Uterus (tissue), 3 donors: ENCODE measurements at regions not wholly inside any gene's neighbourhood (a gene's known extent, or its start where the extent isn't known, plus 50 kb on each side); places are given as distances from the start of the nearest gene placed in this dataset.

Source experiments
- DNase-seq, 2 donors: peaks; one replicate each; pipeline ENCODE4 v3.0.0-alpha.2; 2019 to 2020
- H3K27ac ChIP-seq, 2 donors: fragments of 200-600 bp; sonication (generic); 1 replicate in 1 of 2; 2 replicates in 1 of 2; pipeline ENCODE4 v1.5.1; 2016 to 2018
- H3K27me3 ChIP-seq, 2 donors: fragments of 200-600 bp; sonication (generic); one replicate each; pipeline ENCODE4 v1.5.1; 2018 to 2019; ENCODE audit warnings: control low read depth in 1 of 2
- H3K36me3 ChIP-seq, 2 donors: fragments of 200-600 bp; sonication (generic); one replicate each; pipeline ENCODE4 v1.5.1; 2019; ENCODE audit warnings: control low read depth in 1 of 2
- H3K4me1 ChIP-seq, 2 donors: fragments of 200-600 bp; sonication (generic); one replicate each; pipeline ENCODE4 v1.5.1; 2018 to 2019; ENCODE audit warnings: control low read depth in 1 of 2
- H3K4me3 ChIP-seq, 2 donors: fragments of 200-600 bp; sonication (generic); 1 replicate in 1 of 2; 2 replicates in 1 of 2; pipeline ENCODE4 v1.5.1; 2018 to 2019; ENCODE audit warnings: mild to moderate bottlenecking in 1 of 2
- H3K9me3 ChIP-seq, 2 donors: fragments of 200-600 bp; sonication (generic); one replicate each; pipeline ENCODE4 v1.5.1; 2019; ENCODE audit warnings: control low read depth in 1 of 2
- POLR2A ChIP-seq, 2 donors: fragments of 450-650 bp; IDR thresholded peaks; one replicate each; pipeline ENCODE4 v1.6.1; 2016; ENCODE audit warnings: antibody characterized with exemption in 2 of 2, mild to moderate bottlenecking in 1 of 2, moderate library complexity in 1 of 2
- intact Hi-C: fragments of 100-400 bp; cut with DNase I; formaldehyde crosslinking; loops from one replicate; pipeline ENCODE4 v1.15.1; 2023; ENCODE audit warnings: low total_unique reads
- TF ChIP-seq, protein P1 (sequence below), 4 experiments: fragments of 200-600 bp in 2 of 4; fragments of 450-650 bp in 2 of 4; sonication (generic) in 2 of 4; IDR thresholded peaks; one replicate each; pipeline ENCODE4 v1.5.1; 2016 to 2019; ENCODE audit warnings: antibody characterized with exemption in 4 of 4, mild to moderate bottlenecking in 2 of 4, moderate library complexity in 1 of 4
- donor health status: DM: yes; HTN: yes; CAD: no.

DNA sequence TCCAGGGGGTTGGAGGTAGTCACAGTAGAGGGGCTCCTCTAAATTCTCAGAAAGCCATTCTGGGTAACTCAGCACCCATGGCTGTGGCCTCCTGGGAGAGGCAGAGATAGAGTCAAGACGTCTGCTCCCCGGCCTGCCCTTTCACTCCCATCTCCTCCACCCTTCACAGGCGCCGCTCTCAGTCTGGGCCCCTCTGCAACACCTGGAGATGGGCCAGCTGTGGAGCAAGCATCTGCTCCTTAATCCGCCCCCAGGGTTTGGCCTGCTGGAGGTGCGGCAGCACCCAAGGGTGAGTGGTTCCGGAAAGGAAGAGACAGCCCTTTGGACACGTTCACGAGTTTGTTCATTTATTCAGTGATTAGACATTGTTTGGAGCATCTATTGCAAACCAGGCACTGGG is 271.3 kb downstream of the BMP7 start:
- Histone ChIP-seq H3K36me3 (no peaks in the 10 kb centered on the region), H3K9me3 (peaks cover 0 to 12% of the 10 kb centered on the region in 2 donors), H3K27me3 (no peaks in the 10 kb centered on the region), H3K4me1 (no peaks in the 10 kb centered on the region), H3K27ac (no peak overlapping the region), H3K4me3 (no peak overlapping the region)
- DNase-seq: no peak
- TF ChIP-seq, protein P1, sequence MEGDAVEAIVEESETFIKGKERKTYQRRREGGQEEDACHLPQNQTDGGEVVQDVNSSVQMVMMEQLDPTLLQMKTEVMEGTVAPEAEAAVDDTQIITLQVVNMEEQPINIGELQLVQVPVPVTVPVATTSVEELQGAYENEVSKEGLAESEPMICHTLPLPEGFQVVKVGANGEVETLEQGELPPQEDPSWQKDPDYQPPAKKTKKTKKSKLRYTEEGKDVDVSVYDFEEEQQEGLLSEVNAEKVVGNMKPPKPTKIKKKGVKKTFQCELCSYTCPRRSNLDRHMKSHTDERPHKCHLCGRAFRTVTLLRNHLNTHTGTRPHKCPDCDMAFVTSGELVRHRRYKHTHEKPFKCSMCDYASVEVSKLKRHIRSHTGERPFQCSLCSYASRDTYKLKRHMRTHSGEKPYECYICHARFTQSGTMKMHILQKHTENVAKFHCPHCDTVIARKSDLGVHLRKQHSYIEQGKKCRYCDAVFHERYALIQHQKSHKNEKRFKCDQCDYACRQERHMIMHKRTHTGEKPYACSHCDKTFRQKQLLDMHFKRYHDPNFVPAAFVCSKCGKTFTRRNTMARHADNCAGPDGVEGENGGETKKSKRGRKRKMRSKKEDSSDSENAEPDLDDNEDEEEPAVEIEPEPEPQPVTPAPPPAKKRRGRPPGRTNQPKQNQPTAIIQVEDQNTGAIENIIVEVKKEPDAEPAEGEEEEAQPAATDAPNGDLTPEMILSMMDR (IDR thresholded peaks at IDR 0.05): no peak
- intact Hi-C loops: no loop called here

GRCh38 chr20:56995635-56996075 is 270.8 kb downstream of the BMP7 start:
- TF ChIP-seq, protein P1 (IDR thresholded peaks at IDR 0.05): peak in 3 of 4 experiments; percentile 13 to 25 (median 18)
- TF ChIP-seq POLR2A (IDR thresholded peaks at IDR 0.05): no peak
- Histone ChIP-seq H3K27ac (no peak overlapping the region), H3K36me3 (no peaks in the 10 kb centered on the region), H3K27me3 (no peaks in the 10 kb centered on the region), H3K4me3 (no peak overlapping the region), H3K9me3 (peaks cover 0 to 12% of the 10 kb centered on the region in 2 donors), H3K4me1 (no peaks in the 10 kb centered on the region)
- intact Hi-C loops: no loop called here
- DNase-seq: no peak

GRCh38 chr20:56996533-56996932 is 269.9 kb downstream of the BMP7 start:
- Histone ChIP-seq H3K4me1 (no peaks in the 10 kb centered on the region), H3K36me3 (no peaks in the 10 kb centered on the region), H3K4me3 (no peak overlapping the region), H3K27ac (no peak overlapping the region), H3K9me3 (peaks cover 0 to 12% of the 10 kb centered on the region in 2 donors), H3K27me3 (no peaks in the 10 kb centered on the region)
- TF ChIP-seq POLR2A (IDR thresholded peaks at IDR 0.05): no peak
- TF ChIP-seq, protein P1 (IDR thresholded peaks at IDR 0.05): no peak
- intact Hi-C loops: no loop called here
- no peak for DNase-seq

- no peak for DNase-seq
- intact Hi-C loops: no loop called here
- Histone ChIP-seq H3K27me3 (no peaks in the 10 kb centered on the region), H3K9me3 (peaks cover 0 to 12% of the 10 kb centered on the region in 2 donors), H3K27ac (no peak overlapping the region), H3K36me3 (no peaks in the 10 kb centered on the region), H3K4me3 (no peak overlapping the region), H3K4me1 (no peaks in the 10 kb centered on the region)
- TF ChIP-seq POLR2A (IDR thresholded peaks at IDR 0.05): no peak
- TF ChIP-seq, protein P1 (IDR thresholded peaks at IDR 0.05): no peak
These were observed 268.0 kb downstream of the BMP7 start for GRCh38 chr20:56998438-56998837.

DNA sequence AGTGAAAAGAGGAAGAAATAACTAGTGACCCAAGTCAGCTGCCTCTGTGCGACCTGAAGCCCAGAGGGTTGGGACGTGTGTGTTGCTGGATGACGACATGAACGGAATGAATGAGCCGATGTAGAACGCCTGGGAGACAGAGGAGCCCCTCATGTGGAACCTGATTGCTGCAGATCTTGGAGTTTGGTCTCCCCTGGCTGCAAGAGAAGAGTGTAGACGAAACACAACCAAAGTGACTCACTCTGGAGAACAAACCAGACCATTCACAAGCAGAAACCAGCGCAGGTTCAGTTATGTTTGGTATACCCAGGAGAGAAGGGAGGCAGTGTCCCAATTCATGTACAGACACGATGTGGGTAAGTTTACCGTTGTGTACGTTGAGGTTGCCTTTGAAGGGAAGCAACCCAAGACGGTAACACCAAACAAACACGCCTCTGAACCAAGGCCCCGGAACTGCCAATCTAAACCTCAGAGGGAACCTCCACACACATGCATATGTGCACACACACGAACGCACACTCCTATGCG is 265.9 kb downstream of the BMP7 start:
- TF ChIP-seq POLR2A (IDR thresholded peaks at IDR 0.05): no peak
- TF ChIP-seq, protein P1 (IDR thresholded peaks at IDR 0.05): no peak
- intact Hi-C loops: no loop called here

More for the DNA sequence above, 265.9 kb downstream of the BMP7 start:
- Histone ChIP-seq H3K4me3 (no peak overlapping the region), H3K27me3 (no peaks in the 10 kb centered on the region), H3K4me1 (no peaks in the 10 kb centered on the region), H3K9me3 (peaks cover 0 to 12% of the 10 kb centered on the region in 2 donors), H3K27ac (no peak overlapping the region), H3K36me3 (no peaks in the 10 kb centered on the region)
- DNase-seq: no peak
